Calu3 (cell line): ENCODE measurements at regions not wholly inside any gene's neighbourhood (a gene's known extent, or its start where the extent isn't known, plus 50 kb on each side); places are given as distances from the start of the nearest gene placed in this dataset.

Experiments
- BruUV-seq: library from RNA; stranded (reverse); fragments of 400-500 nt; replicated peaks from 2 replicates; lab custom pipeline; 2021; lab: Mats Ljungman, UMichigan
- CTCF ChIA-PET: fragments of 300-600 bp; sonication (Branson Sonifier 250); formaldehyde crosslinking; loops from one replicate; lab custom pipeline; 2022; ENCODE audit warnings: antibody characterized with exemption; lab: Charles Lee
- DNase-seq: peaks from one replicate; pipeline ENCODE4 v3.0.0; 2022
- H3K27ac Mint-ChIP-seq: one replicate; pipeline ENCODE4 v1.8.0; 2022; ENCODE audit warnings: mixed read lengths; ENCODE audit not compliant: unreplicated experiment
- H3K27me3 Mint-ChIP-seq: one replicate; pipeline ENCODE4 v1.8.0; 2022; ENCODE audit warnings: mixed read lengths; ENCODE audit not compliant: unreplicated experiment
- H3K36me3 Mint-ChIP-seq: one replicate; pipeline ENCODE4 v1.8.0; 2022; ENCODE audit warnings: mild to moderate bottlenecking, moderate library complexity, mixed read lengths; ENCODE audit not compliant: insufficient read depth, unreplicated experiment
- H3K4me1 Mint-ChIP-seq: one replicate; pipeline ENCODE4 v1.8.0; 2022; ENCODE audit warnings: mild to moderate bottlenecking, low read depth, mixed read lengths; ENCODE audit not compliant: unreplicated experiment
- H3K4me3 Mint-ChIP-seq: one replicate; pipeline ENCODE4 v1.8.0; 2022; ENCODE audit warnings: mild to moderate bottlenecking, low read depth, moderate library complexity, mixed read lengths; ENCODE audit not compliant: unreplicated experiment
- H3K9me3 Mint-ChIP-seq: one replicate; pipeline ENCODE4 v1.8.0; 2022; ENCODE audit warnings: low read depth, mixed read lengths; ENCODE audit not compliant: unreplicated experiment
- CTCF ChIP-seq: fragments of 200-600 bp; IDR thresholded peaks from one replicate; pipeline ENCODE4 v1.8.0; 2022; ENCODE audit warnings: antibody characterized with exemption; ENCODE audit not compliant: unreplicated experiment
- intact Hi-C: fragments of 100-400 bp; cut with micrococcal nuclease; formaldehyde crosslinking; loops from one replicate; pipeline ENCODE4 v1.10.0; 2022; ENCODE audit not compliant: unreplicated experiment

GRCh38 chr17:54157542-54157941 is 334.8 kb downstream of the KIF2B start:
- Mint-ChIP-seq H3K27ac (no peak overlapping the region), H3K9me3 (peaks cover 6% of the 10 kb centered on the region), H3K4me3 (no peak overlapping the region), H3K27me3 (no peaks in the 10 kb centered on the region), H3K36me3 (no peaks in the 10 kb centered on the region), H3K4me1 (no peaks in the 10 kb centered on the region)
- no peak for DNase-seq
- CTCF ChIA-PET, result no interaction called here
- TF ChIP-seq CTCF, result no peak
- BruUV-seq, result no TSS peak
- intact Hi-C loops, result no loop called here

GRCh38 chr17:54172096-54172984 is 349.6 kb downstream of the KIF2B start:
- BruUV-seq, result no TSS peak
- CTCF ChIA-PET, result no interaction called here
- no peak overlapping the region for H3K27ac Mint-ChIP-seq
- peak; percentile 28 for DNase-seq
- no peak for TF ChIP-seq CTCF
- no peak overlapping the region for H3K4me3 Mint-ChIP-seq
- H3K4me1 Mint-ChIP-seq, result no peaks in the 10 kb centered on the region
- intact Hi-C loops, result loop anchor here (2.0 to 10.0 kb wide), 3 partner anchors 722 to 1788 kb away; no protein-coding TSS in a partner anchor
- no peaks in the 10 kb centered on the region for H3K9me3 Mint-ChIP-seq
- no peaks in the 10 kb centered on the region for H3K27me3 Mint-ChIP-seq
- no peaks in the 10 kb centered on the region for H3K36me3 Mint-ChIP-seq

GRCh38 chr17:54172985-54173316 is 350.2 kb downstream of the KIF2B start:
- CTCF ChIA-PET, result no interaction called here
- Mint-ChIP-seq H3K27me3 (no peaks in the 10 kb centered on the region), H3K4me1 (no peaks in the 10 kb centered on the region), H3K36me3 (no peaks in the 10 kb centered on the region), H3K27ac (no peak overlapping the region), H3K4me3 (no peak overlapping the region), H3K9me3 (no peaks in the 10 kb centered on the region)
- no TSS peak for BruUV-seq
- DNase-seq, result no peak
- TF ChIP-seq CTCF, result no peak
- intact Hi-C loops, result loop anchor here (2.0 to 10.0 kb wide), 3 partner anchors 722 to 1788 kb away; no protein-coding TSS in a partner anchor

GRCh38 chr17:54177606-54178308 is 355.0 kb downstream of the KIF2B start:
- Mint-ChIP-seq H3K4me3 (no peak overlapping the region), H3K4me1 (no peaks in the 10 kb centered on the region), H3K27ac (no peak overlapping the region), H3K9me3 (peaks cover 3% of the 10 kb centered on the region), H3K27me3 (no peaks in the 10 kb centered on the region), H3K36me3 (no peaks in the 10 kb centered on the region)
- CTCF ChIA-PET, result no interaction called here
- BruUV-seq, result no TSS peak
- no peak for TF ChIP-seq CTCF
- intact Hi-C loops, result loop anchor here (10.0 kb wide), 2 partner anchors 717 to 1793 kb away; no protein-coding TSS in a partner anchor
- no peak for DNase-seq
